HG02763 (cell line): ENCODE measurements at regions not wholly inside any gene's neighbourhood (a gene's known extent, or its start where the extent isn't known, plus 50 kb on each side); places are given as distances from the start of the nearest gene placed in this dataset.
A peak's percentile ranks its signal among the peaks of the same experiment; 100 is the strongest.

ENCODE experiments used
- ATAC-seq: cut with Tn5 transposase; IDR thresholded peaks from one replicate; pipeline ENCODE4 v1.9.1; 2021; ENCODE audit warnings: mild to moderate bottlenecking, moderate library complexity; ENCODE audit not compliant: unreplicated experiment

- no peak for ATAC-seq
Observed at GRCh38 chr6:128827675-128828464, 55.1 kb upstream of the LAMA2 start.

- ATAC-seq, result no peak
Observed at GRCh38 chr6:128826606-128827005, 56.3 kb upstream of the LAMA2 start.

- no peak for ATAC-seq
Observed at GRCh38 chr6:128822271-128822670, 60.7 kb upstream of the LAMA2 start.

- ATAC-seq, result no peak
Observed at GRCh38 chr6:128821116-128821515, 61.8 kb upstream of the LAMA2 start.

DNA sequence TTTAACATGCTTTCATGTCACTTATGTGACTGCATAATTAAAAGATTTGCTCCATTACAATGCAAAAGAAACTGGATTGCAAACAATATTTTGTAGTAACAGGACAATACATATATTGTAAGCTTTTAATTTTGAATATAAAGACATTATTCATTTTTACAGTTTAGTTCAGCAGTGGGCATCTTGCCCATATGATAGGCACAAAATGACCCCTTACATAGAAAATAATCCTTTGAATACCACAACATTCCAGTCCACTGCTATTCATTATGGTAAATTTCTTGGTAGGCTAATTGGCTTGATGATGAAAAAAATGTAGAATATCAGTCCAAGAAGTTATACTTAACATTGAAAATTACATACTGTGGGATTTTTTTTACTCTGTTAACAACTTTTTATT is 74.1 kb upstream of the LAMA2 start:
- no peak for ATAC-seq

DNA sequence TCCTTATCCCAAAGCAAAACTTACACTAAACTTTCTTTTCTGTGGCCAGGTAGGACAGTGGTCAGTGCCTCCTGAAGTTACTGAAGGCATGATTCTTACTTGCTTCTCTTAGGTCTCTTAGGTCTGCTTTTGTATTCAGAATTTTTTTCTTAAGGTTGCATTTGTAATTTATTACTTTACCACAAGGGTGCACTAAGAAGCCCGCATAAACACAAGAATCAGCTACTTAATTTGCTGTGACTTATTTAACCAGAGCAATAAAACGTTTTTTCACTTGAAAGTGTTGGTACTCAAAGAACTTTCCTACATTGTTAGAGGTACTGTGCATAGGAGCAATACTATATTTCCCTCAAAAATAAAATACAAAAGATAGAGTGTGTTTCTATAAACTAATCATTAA is 75.4 kb upstream of the LAMA2 start:
- ATAC-seq, result no peak

GRCh38 chr6:128806261-128806660 is 76.7 kb upstream of the LAMA2 start:
- no peak for ATAC-seq

DNA sequence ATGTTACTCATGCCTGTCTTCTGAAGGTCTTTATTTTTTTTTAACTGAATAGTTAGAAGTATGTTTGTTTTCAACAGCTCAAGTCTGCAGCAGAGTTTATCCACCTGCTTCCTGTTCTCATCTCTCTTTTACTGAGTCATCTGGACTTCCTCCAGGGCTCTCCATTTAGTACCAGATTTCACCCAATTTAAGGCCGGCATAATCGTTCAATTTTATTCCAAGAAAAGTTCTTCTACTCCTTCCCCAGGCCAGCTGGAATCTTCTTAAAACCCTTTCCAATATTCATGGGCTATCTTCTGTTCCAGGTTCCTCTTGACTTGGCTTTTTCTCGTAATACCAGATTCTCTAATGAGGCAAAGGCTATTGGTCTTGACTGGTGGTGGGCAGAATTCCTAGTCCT is 79.0 kb upstream of the LAMA2 start:
- no peak for ATAC-seq

GRCh38 chr6:128801621-128802020 is 81.3 kb upstream of the LAMA2 start:
- no peak for ATAC-seq

GRCh38 chr6:128784266-128784665 is 98.7 kb upstream of the LAMA2 start:
- no peak for ATAC-seq

- ATAC-seq, result no peak
Observed at GRCh38 chr6:128768187-128768586, 114.8 kb upstream of the LAMA2 start.

- no peak for ATAC-seq
Observed at GRCh38 chr6:128767705-128768104, 115.2 kb upstream of the LAMA2 start.

GRCh38 chr6:128767150-128767549 is 115.8 kb upstream of the LAMA2 start:
- ATAC-seq, result no peak

DNA sequence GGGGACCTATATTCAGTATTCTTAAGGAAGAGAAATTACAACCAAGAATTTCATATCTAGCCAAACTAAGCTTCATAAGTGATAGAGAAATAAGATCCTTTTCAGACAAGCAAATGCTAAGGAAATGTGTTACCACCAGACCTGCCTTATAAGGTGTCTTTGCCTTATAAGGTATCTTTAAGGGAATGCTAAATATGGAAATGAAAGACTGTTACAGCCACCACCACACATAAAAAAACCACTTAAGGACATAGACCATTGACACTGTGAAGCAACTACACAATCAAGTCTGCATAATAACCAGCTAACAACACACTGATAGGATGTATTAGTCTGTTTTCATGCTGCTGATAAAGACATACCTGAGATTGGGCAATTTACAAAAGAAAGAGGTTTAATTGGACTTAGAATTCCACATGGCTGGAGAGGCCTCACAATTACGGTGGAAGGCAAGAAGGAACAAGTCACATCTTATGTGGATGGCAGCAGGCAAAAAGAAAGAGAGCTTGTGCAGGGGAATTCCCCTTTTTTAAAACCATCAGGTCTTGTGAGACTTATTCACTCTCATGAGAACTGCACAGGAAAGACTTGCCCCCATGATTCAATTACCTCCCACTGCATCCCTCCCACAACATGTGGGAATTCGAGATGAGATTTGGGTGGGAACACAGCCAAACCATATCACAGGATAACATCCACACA is 119.2 kb upstream of the LAMA2 start:
- ATAC-seq, result no peak

DNA sequence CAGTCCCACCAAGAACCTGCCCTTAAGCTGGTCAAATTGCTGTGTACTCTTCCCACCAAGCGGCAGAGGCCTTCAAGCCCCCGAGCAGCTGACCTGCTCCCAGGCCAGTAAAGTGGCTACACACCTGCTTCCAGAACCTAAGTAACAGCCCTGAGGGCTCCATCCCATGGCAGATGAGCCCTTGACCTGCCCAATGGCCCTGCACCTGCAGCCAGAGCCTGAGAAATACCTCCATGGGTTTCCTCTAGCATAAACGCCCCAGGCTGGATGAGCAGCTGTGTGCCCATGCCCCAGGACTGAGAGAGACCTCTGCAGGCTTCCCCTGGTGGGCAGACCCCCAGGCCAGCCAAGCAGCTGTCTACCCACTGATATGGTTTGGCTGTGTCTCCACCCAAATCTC is 123.0 kb upstream of the LAMA2 start:
- no peak for ATAC-seq

DNA sequence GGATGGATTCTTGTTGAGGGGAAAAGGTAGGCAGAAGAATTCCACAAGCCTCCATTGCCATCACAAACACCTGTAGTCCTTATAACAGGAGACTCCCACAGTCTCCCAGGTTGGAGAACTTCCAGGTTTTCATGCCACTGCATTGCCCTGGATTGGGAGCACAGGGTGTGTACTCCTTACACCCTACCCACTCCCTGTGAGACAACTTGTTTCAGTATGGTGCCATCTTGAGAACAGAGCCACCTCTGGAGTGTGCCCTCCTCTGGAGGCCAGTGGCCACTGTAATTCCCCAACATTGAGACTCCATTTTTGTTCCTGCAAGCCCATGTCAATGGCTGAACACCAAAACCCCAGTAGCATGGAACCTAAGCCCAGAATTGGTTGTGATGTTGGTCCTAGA is 123.5 kb upstream of the LAMA2 start:
- ATAC-seq, result no peak

DNA sequence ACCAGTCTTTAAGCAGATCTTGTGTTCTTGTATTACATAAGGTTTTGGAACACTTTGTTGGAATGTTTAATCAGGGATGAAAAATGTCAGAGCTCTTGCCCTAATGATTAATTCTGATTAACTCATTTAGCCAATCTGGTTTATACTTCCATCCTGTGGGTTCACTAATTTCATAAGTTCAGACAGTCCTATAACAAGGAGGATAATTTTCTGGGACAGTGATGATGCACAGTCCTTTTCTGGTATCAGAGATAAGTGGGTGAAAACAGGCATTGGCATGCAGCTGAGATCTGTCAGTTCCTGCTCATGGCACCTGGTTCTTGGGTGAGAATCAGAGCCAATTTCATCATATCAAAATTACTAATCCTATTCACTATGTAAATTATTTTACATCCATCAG is 125.0 kb upstream of the LAMA2 start:
- ATAC-seq, result no peak

GRCh38 chr6:128754658-128755256 is 128.2 kb upstream of the LAMA2 start:
- ATAC-seq, result peak; percentile 96

- no peak for ATAC-seq
Observed at GRCh38 chr6:128743974-128744765, 138.8 kb upstream of the LAMA2 start.

- no peak for ATAC-seq
Observed at GRCh38 chr6:128742900-128743299, 140.0 kb upstream of the LAMA2 start.

GRCh38 chr6:128740951-128741350 is 142.0 kb upstream of the LAMA2 start:
- no peak for ATAC-seq
